BE2C (cell line): ENCODE measurements at regions not wholly inside any gene's neighbourhood (a gene's known extent, or its start where the extent isn't known, plus 50 kb on each side); places are given as distances from the start of the nearest gene placed in this dataset.

ENCODE experiments used
- DNase-seq: peaks from one replicate; pipeline ENCODE4 v3.0.0-alpha.2; 2020
- H3K27me3 ChIP-seq: fragments of 250-450 bp; sonication (Bioruptor Pico); 2 replicates; pipeline ENCODE4 v1.5.1; 2020; ENCODE audit warnings: mild to moderate bottlenecking
- H3K36me3 ChIP-seq: fragments of 250-450 bp; sonication (Bioruptor Pico); 2 replicates; pipeline ENCODE4 v1.5.1; 2020; ENCODE audit warnings: mild to moderate bottlenecking
- H3K4me1 ChIP-seq: fragments of 250-450 bp; sonication (Bioruptor Pico); 2 replicates; pipeline ENCODE4 v1.5.1; 2020
- H3K4me3 ChIP-seq: 2 replicates; pipeline ENCODE4 v1.5.1; 2011; ENCODE audit warnings: low read depth, low read length
- H3K9me3 ChIP-seq: fragments of 250-450 bp; sonication (Bioruptor Pico); 2 replicates; pipeline ENCODE4 v1.5.1; 2020
- CTCF ChIP-seq: IDR thresholded peaks from 2 replicates; pipeline ENCODE4 v1.5.1; 2012; ENCODE audit warnings: mild to moderate bottlenecking, low read depth, low read length

- Histone ChIP-seq H3K4me1 (peaks cover 19% of the 10 kb centered on the region), H3K27me3 (no peaks in the 10 kb centered on the region), H3K9me3 (no peaks in the 10 kb centered on the region), H3K36me3 (no peaks in the 10 kb centered on the region), H3K4me3 (no peak overlapping the region)
- peak; percentile 71 for DNase-seq
- TF ChIP-seq CTCF, result no peak
Measured at GRCh38 chr7:110001254-110001938, 1089.5 kb upstream of the LRRN3 start.

- H3K9me3 ChIP-seq, result no peaks in the 10 kb centered on the region
- H3K4me1 ChIP-seq, result peaks cover 16% of the 10 kb centered on the region
- H3K27me3 ChIP-seq, result no peaks in the 10 kb centered on the region
- peak; percentile 32 for TF ChIP-seq CTCF
- no peak overlapping the region for H3K4me3 ChIP-seq
- DNase-seq, result no peak
- H3K36me3 ChIP-seq, result no peaks in the 10 kb centered on the region
Measured at GRCh38 chr7:110003827-110004226, 1087.1 kb upstream of the LRRN3 start.

- TF ChIP-seq CTCF, result no peak
- peaks cover 3% of the 10 kb centered on the region; the same call in 1 of the 2 replicates for H3K4me1 ChIP-seq
- no peak overlapping the region for H3K4me3 ChIP-seq
- no peak for DNase-seq
- no peaks in the 10 kb centered on the region for H3K9me3 ChIP-seq
- no peaks in the 10 kb centered on the region for H3K27me3 ChIP-seq
- no peaks in the 10 kb centered on the region for H3K36me3 ChIP-seq
Measured at GRCh38 chr7:110007320-110008063, 1083.4 kb upstream of the LRRN3 start.

- Histone ChIP-seq H3K36me3 (no peaks in the 10 kb centered on the region), H3K9me3 (no peaks in the 10 kb centered on the region), H3K4me1 (no peaks in the 10 kb centered on the region), H3K4me3 (no peak overlapping the region), H3K27me3 (no peaks in the 10 kb centered on the region)
- no peak for TF ChIP-seq CTCF
- no peak for DNase-seq
Measured at GRCh38 chr7:110010359-110010758, 1080.6 kb upstream of the LRRN3 start.

GRCh38 chr7:110017405-110017804 lies 1073.5 kb upstream of the LRRN3 start:
- no peak for TF ChIP-seq CTCF
- Histone ChIP-seq H3K27me3 (no peaks in the 10 kb centered on the region), H3K36me3 (no peaks in the 10 kb centered on the region), H3K4me3 (no peak overlapping the region), H3K4me1 (peaks cover 3% of the 10 kb centered on the region; the same call in 1 of the 2 replicates), H3K9me3 (no peaks in the 10 kb centered on the region)
- DNase-seq, result no peak

- no peak for TF ChIP-seq CTCF
- no peak for DNase-seq
- H3K4me1 ChIP-seq, result no peaks in the 10 kb centered on the region; the same call in 1 of the 2 replicates
Measured at GRCh38 chr7:110027385-110027784, 1063.5 kb upstream of the LRRN3 start.

More at GRCh38 chr7:110027385-110027784, 1063.5 kb upstream of the LRRN3 start:
- Histone ChIP-seq H3K27me3 (no peaks in the 10 kb centered on the region), H3K36me3 (no peaks in the 10 kb centered on the region), H3K9me3 (no peaks in the 10 kb centered on the region), H3K4me3 (no peak overlapping the region)
